AG09309 (cell line): ENCODE measurements at regions not wholly inside any gene's neighbourhood (a gene's known extent, or its start where the extent isn't known, plus 50 kb on each side); places are given as distances from the start of the nearest gene placed in this dataset.
"Not testable (repeated sequence)": the region's sequence is repeated elsewhere in the genome, so short reads cannot be mapped to it uniquely, and the experiment has no call there.

Experiments
- DNase-seq: peaks from one replicate; pipeline ENCODE4 v3.0.0-alpha.2; 2010; ENCODE audit warnings: low read depth
- H3K4me3 ChIP-seq: 2 replicates; pipeline ENCODE4 v1.5.1; 2011; ENCODE audit warnings: mild to moderate bottlenecking, low read depth, low read length, moderate library complexity; ENCODE audit not compliant: control insufficient read depth
- TF ChIP-seq, protein P1 (sequence below): IDR thresholded peaks from 2 replicates; pipeline ENCODE4 v1.5.1; 2011; ENCODE audit warnings: mild to moderate bottlenecking, low read depth, low read length, inconsistent platforms; ENCODE audit not compliant: insufficient read depth, control insufficient read depth; ENCODE audit errors: missing control alignments

DNA sequence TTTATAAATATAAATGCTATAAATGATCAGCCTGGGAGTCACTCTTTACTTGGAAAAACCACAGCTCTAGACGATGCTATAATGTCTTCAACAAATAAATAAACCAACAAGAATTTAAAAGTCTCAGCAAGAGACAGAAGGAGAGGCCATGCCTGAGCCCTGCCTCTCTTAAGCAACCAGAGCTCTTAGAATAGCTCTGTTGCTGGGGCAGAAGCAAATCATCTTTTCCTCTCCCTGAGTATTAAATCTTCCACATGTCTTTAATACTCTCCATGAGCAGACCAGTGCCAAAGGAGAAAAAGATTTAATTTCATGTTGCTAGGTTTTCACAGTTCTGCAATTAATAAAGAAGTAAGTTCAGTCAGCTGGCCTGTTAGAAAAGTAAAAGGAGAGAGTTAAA, 408.0 kb upstream of the SLC30A5 start:
- DNase-seq = no peak
- TF ChIP-seq, protein P1, sequence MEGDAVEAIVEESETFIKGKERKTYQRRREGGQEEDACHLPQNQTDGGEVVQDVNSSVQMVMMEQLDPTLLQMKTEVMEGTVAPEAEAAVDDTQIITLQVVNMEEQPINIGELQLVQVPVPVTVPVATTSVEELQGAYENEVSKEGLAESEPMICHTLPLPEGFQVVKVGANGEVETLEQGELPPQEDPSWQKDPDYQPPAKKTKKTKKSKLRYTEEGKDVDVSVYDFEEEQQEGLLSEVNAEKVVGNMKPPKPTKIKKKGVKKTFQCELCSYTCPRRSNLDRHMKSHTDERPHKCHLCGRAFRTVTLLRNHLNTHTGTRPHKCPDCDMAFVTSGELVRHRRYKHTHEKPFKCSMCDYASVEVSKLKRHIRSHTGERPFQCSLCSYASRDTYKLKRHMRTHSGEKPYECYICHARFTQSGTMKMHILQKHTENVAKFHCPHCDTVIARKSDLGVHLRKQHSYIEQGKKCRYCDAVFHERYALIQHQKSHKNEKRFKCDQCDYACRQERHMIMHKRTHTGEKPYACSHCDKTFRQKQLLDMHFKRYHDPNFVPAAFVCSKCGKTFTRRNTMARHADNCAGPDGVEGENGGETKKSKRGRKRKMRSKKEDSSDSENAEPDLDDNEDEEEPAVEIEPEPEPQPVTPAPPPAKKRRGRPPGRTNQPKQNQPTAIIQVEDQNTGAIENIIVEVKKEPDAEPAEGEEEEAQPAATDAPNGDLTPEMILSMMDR = no peak
- H3K4me3 ChIP-seq = no peak overlapping the region

GRCh38 chr5:68688547-68688946, 405.3 kb upstream of the SLC30A5 start:
- TF ChIP-seq, protein P1 = no peak
- no peak overlapping the region for H3K4me3 ChIP-seq
- DNase-seq = no peak

GRCh38 chr5:68689010-68689409, 404.8 kb upstream of the SLC30A5 start:
- TF ChIP-seq, protein P1 = no peak
- H3K4me3 ChIP-seq = no peak overlapping the region
- no peak for DNase-seq

DNA sequence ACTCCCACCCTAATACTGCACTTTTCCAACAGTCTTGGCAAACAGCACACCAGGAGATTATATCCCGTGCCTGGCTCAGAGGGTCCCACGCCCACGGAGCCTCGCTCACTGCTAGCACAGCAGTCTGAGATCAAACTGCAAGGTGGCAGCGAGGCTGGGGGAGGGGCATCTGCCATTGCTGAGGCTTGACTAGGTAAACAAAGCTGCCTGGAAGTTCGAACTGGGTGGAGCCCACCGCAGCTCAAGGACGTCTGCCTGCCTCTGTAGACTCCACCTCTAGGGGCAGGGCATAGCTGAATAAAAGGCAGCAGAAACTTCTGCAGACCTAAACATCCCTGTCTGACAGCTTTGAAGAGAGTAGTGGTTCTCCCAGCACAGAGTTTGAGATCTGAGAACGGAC, 401.9 kb upstream of the SLC30A5 start:
- H3K4me3 ChIP-seq, DNase-seq: not testable (repeated sequence)

DNA sequence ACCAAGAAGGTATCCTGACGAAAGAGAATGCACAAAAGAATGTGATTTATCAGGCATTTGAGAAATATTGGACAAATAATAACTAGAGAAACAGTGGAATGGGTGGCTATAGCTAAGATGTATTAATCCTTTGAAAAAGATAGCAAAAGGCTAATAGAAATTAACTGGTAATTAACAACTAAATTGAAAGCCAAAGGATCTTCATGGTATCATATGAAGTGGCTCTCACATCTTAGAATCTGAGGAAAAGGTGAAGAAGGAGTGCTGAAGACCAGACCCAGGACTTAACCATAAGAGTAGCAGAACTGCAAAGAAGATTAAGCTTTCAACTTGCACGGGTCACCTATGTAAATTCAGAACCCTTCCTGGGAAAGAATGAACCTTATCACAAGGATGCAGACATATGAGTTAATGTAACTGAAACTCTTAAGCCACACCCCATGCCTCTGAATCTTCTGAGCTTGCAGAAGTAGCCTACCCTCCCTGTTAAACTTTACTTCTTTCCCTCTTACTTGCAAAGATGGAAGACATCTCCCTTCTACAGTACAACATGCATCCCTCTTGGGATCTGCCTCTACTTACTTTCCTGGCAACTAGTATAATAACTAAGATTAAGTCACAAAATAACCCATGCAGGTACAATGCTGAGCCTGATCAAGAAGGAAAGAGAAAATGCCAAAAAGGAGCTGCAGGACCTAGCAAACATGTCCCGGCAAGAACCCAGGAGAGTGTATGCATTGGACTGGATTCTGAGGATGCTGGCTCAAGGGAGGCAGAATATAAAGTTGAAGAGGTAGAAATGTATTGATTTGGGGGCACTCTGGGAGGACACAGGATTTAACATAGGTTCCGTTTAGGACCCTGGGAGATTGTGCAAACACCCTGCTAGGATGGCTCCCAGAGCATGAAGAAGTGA, 395.5 kb upstream of the SLC30A5 start:
- no peak for DNase-seq
- TF ChIP-seq, protein P1 = no peak
- no peak overlapping the region for H3K4me3 ChIP-seq

DNA sequence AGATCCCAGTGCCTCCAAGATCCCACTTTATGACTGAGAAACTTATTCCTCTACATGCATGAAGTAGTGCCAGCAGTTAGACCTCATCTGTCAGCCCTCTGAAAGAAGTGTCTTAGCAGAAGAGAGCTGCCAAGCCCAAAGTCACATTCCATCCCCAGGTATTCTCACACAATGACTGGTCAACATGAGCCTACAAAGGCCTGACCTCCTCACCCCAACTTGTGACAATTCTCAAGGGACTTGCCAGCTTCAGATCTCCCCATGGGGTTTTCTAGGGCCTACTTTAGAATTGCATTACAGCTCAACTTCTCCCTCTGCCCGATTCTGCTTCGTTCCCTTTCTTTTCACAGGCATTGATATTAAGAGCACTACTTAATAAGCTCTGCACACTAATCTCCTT, 393.8 kb upstream of the SLC30A5 start:
- no peak overlapping the region for H3K4me3 ChIP-seq
- TF ChIP-seq, protein P1 = no peak
- DNase-seq = no peak

DNA sequence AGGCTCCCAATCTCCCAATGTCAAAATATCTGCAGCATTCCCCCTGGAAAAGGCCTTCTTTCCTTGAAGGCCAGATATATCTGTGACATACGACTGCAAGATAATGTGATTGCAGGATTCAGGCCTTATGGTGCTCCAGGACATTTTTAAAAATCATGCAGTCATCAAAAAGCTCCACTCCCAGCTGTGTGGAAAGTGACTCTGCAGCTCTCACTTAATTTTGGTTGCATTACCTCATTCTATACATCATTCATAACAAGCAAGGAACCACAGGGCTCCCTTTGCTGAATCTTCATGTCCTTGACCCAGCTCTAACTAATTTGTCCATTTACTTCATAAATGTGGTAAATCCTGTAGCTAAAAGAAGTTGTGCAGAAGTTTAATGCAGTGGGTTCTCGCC, 386.2 kb upstream of the SLC30A5 start:
- no peak for DNase-seq
- no peak overlapping the region for H3K4me3 ChIP-seq
- TF ChIP-seq, protein P1 = no peak
